SU-DHL-6 (cell line): ENCODE measurements at regions not wholly inside any gene's neighbourhood (a gene's known extent, or its start where the extent isn't known, plus 50 kb on each side); places are given as distances from the start of the nearest gene placed in this dataset.

Experiments used
- H2AFZ ChIP-seq: fragments of 200-600 bp; sonication (generic); 2 replicates; pipeline ENCODE4 v1.6.1; 2014; ENCODE audit warnings: low read depth, mild to moderate bottlenecking, moderate library complexity, mixed read lengths, antibody characterized with exemption, low read length; ENCODE audit not compliant: severe bottlenecking
- H3F3A ChIP-seq: fragments of 200-600 bp; shearing (Covaris generic); 2 replicates; pipeline ENCODE4 v1.6.0; 2016; ENCODE audit warnings: antibody characterized with exemption, mild to moderate bottlenecking; ENCODE audit not compliant: insufficient read depth
- H3K27ac ChIP-seq: fragments of 200-600 bp; sonication (generic); 2 replicates; pipeline ENCODE4 v1.5.1; 2016; ENCODE audit warnings: low read depth, mild to moderate bottlenecking, low read length, moderate library complexity, mixed read lengths
- H3K27me3 ChIP-seq: fragments of 200-600 bp; sonication (generic), shearing (Covaris generic); 2 replicates; pipeline ENCODE4 v1.6.0; 2014; ENCODE audit warnings: mild to moderate bottlenecking, low read length
- H3K36me3 ChIP-seq: fragments of 200-600 bp; sonication (generic); 2 replicates; pipeline ENCODE4 v1.6.1; 2014; ENCODE audit warnings: mild to moderate bottlenecking, low read length, mixed read lengths
- H3K4me2 ChIP-seq: fragments of 300-600, 200-600 bp; shearing (Covaris generic), sonication (generic); 2 replicates; pipeline ENCODE4 v1.6.0; 2014; ENCODE audit warnings: low read length, low read depth, mild to moderate bottlenecking; ENCODE audit not compliant: poor library complexity, severe bottlenecking
- H3K4me3 ChIP-seq: fragments of 200-600 bp; sonication (generic); 2 replicates; pipeline ENCODE4 v1.5.1; 2014; ENCODE audit warnings: antibody characterized with exemption, low read length, mild to moderate bottlenecking, mixed read lengths; ENCODE audit not compliant: insufficient read depth, poor library complexity, severe bottlenecking
- H3K79me2 ChIP-seq: fragments of 200-600 bp; sonication (generic); 2 replicates; pipeline ENCODE4 v1.6.1; 2014; ENCODE audit warnings: mild to moderate bottlenecking, low read length, moderate library complexity; ENCODE audit not compliant: insufficient read depth
- H3K9ac ChIP-seq: fragments of 200-600 bp; sonication (generic); 2 replicates; pipeline ENCODE4 v1.7.0; 2014; ENCODE audit warnings: mild to moderate bottlenecking, low read length
- H3K9me2 ChIP-seq: fragments of 200-600 bp; sonication (generic); replicated peaks from 2 replicates; pipeline ENCODE4 v1.6.1; 2014; ENCODE audit warnings: low read length; ENCODE audit not compliant: insufficient read depth
- H3K9me3 ChIP-seq: fragments of 200-600 bp; sonication (generic); 2 replicates; pipeline ENCODE4 v1.6.1; 2014; ENCODE audit warnings: low read length, mixed read lengths; ENCODE audit not compliant: insufficient read depth
- H4K20me1 ChIP-seq: fragments of 200-600 bp; sonication (generic); 2 replicates; pipeline ENCODE4 v1.6.1; 2014; ENCODE audit warnings: low read depth, mild to moderate bottlenecking, antibody characterized with exemption, low read length, moderate library complexity, mixed read lengths
- EZH2phosphoT487 ChIP-seq: fragments of 200-600 bp; sonication (generic), shearing (Covaris generic); conservative IDR thresholded peaks from 2 replicates; pipeline ENCODE4 v1.6.1; 2018; ENCODE audit warnings: mild to moderate bottlenecking, antibody characterized with exemption, low read length, moderate library complexity, mixed read lengths
- TF ChIP-seq, protein P1 (sequence below): fragments of 200-600 bp; sonication (generic); IDR thresholded peaks from one replicate; pipeline ENCODE4 v1.5.1; 2017; ENCODE audit warnings: antibody characterized with exemption, mild to moderate bottlenecking, low read length, moderate library complexity; ENCODE audit not compliant: insufficient read depth, poor library complexity, severe bottlenecking

DNA sequence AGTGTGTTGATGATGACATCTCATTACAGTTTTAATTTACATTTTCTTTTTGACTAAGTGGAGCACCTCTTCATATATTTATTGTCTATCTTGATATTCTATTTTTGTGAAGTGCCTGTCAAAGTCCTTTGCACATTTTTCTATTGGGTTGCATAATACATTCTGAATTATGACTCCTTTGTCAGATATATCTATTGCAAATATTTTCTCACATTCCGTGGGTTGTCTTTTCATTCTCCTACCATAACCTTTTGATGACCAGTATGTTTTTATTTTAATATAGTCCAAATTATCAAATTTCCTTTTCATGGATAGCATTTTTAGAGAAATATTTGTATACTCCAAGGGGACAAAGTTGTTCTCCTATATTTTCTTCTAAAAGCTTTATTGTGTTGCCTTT is 126.4 kb downstream of the PJA1 start:
- Histone ChIP-seq H2AFZ (no peak overlapping the region), H3F3A (no peaks in the 10 kb centered on the region), H3K4me3 (no peak overlapping the region), H4K20me1 (no peaks in the 10 kb centered on the region), H3K36me3 (no peaks in the 10 kb centered on the region), H3K4me2 (no peak overlapping the region), H3K9me2 (no peaks in the 10 kb centered on the region), H3K79me2 (no peaks in the 10 kb centered on the region), H3K27ac (no peak overlapping the region), H3K9ac (no peak overlapping the region), H3K27me3 (no peaks in the 10 kb centered on the region), H3K9me3 (no peaks in the 10 kb centered on the region)
- TF ChIP-seq, protein P1, sequence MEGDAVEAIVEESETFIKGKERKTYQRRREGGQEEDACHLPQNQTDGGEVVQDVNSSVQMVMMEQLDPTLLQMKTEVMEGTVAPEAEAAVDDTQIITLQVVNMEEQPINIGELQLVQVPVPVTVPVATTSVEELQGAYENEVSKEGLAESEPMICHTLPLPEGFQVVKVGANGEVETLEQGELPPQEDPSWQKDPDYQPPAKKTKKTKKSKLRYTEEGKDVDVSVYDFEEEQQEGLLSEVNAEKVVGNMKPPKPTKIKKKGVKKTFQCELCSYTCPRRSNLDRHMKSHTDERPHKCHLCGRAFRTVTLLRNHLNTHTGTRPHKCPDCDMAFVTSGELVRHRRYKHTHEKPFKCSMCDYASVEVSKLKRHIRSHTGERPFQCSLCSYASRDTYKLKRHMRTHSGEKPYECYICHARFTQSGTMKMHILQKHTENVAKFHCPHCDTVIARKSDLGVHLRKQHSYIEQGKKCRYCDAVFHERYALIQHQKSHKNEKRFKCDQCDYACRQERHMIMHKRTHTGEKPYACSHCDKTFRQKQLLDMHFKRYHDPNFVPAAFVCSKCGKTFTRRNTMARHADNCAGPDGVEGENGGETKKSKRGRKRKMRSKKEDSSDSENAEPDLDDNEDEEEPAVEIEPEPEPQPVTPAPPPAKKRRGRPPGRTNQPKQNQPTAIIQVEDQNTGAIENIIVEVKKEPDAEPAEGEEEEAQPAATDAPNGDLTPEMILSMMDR, result no peak
- TF ChIP-seq EZH2phosphoT487, result no peak

DNA sequence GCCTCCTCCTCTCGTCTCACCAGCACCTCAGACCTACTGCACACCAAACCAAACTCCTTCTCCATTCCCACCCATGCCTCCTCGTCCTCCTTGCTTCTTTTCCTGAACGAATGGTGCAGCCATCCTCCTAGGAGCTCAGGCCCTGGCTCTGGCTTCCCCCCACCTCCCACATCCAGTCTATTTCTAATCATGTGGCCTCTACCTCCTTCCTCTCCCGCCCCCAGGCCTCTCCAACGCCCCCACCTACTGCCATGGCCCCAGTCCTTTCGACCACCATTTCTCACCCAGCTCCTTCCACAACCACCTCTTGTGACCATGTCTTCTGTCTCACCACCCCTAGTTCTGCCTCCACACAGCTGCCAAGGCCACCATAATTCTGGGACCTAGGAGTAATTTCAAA is 127.1 kb downstream of the PJA1 start:
- H3F3A ChIP-seq, result no peaks in the 10 kb centered on the region
- no peaks in the 10 kb centered on the region for H3K36me3 ChIP-seq
- no peak overlapping the region for H3K9ac ChIP-seq
- H3K79me2 ChIP-seq, result no peaks in the 10 kb centered on the region
- H3K9me3 ChIP-seq, result no peaks in the 10 kb centered on the region
- no peaks in the 10 kb centered on the region for H3K27me3 ChIP-seq
- H2AFZ ChIP-seq, result no peak overlapping the region
- H3K9me2 ChIP-seq, result no peaks in the 10 kb centered on the region
- H3K4me2 ChIP-seq, result no peak overlapping the region
- TF ChIP-seq, protein P1, result no peak
- TF ChIP-seq EZH2phosphoT487, result no peak
- H4K20me1 ChIP-seq, result no peaks in the 10 kb centered on the region
- no peak overlapping the region for H3K4me3 ChIP-seq
- no peak overlapping the region for H3K27ac ChIP-seq

DNA sequence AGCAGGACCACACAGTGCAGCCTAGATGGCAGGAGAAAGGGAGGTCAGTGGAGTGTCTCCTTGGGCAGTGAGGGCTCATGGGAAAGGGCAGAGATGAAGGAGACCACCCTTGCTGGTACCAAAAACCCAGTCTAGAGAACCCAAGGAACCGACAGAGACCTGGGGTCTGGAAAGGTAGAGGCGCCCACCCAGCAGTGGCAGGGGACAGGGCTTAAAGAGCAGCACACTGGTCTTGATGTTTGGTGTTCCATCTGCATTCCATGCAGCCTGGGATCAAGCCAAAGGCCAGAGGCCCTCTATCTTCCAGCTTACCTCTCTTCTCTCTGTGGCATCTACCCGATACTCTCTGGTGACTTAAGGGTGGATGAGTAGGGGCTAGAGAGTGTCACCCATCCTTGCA is 127.5 kb downstream of the PJA1 start:
- no peak overlapping the region for H2AFZ ChIP-seq
- no peaks in the 10 kb centered on the region for H3K27me3 ChIP-seq
- no peak overlapping the region for H3K4me2 ChIP-seq
- no peaks in the 10 kb centered on the region for H3K9me3 ChIP-seq
- no peak overlapping the region for H3K9ac ChIP-seq
- H3K9me2 ChIP-seq, result no peaks in the 10 kb centered on the region
- no peaks in the 10 kb centered on the region for H3F3A ChIP-seq
- no peak for TF ChIP-seq EZH2phosphoT487
- TF ChIP-seq, protein P1, result no peak
- no peaks in the 10 kb centered on the region for H3K79me2 ChIP-seq
- no peaks in the 10 kb centered on the region for H4K20me1 ChIP-seq
- no peak overlapping the region for H3K27ac ChIP-seq
- H3K36me3 ChIP-seq, result no peaks in the 10 kb centered on the region
- no peak overlapping the region for H3K4me3 ChIP-seq
